ENCODE measurements at regions not wholly inside any gene's neighbourhood (a gene's known extent, or its start where the extent isn't known, plus 50 kb on each side); places are given as distances from the start of the nearest gene placed in this dataset.
A peak's percentile ranks its signal among the peaks of the same experiment; 100 is the strongest.

DNA sequence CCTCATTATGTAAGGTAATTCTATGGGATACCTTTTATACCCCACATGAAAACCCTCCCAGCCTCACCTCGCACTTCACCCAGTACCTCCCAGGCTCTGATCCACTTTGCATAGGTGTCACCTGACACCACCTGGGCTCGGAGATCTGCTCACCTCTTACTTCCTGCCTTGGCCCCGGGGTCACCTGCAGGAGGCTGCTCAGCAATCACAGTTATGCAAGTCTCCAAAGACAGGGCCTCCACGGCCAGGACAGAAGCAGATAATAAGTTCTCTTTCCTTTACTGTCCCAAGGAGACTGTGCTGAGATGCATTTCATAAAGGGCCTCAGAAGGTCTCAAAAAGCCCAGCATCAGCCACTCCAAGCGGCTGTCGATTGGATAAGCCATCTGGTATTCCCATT, 112.4 kb upstream of the PPP2R2D start (continued):
- TF ChIP-seq, protein P1, sequence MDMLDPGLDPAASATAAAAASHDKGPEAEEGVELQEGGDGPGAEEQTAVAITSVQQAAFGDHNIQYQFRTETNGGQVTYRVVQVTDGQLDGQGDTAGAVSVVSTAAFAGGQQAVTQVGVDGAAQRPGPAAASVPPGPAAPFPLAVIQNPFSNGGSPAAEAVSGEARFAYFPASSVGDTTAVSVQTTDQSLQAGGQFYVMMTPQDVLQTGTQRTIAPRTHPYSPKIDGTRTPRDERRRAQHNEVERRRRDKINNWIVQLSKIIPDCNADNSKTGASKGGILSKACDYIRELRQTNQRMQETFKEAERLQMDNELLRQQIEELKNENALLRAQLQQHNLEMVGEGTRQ (IDR thresholded peaks at IDR 0.05) = no peak
- TF ChIP-seq ZSCAN20 (CRISPR knock-in tag; IDR thresholded peaks at IDR 0.05) (no peak), EHF (CRISPR knock-in tag; IDR thresholded peaks at IDR 0.05) (no peak), RFX5 (IDR thresholded peaks at IDR 0.05) (no peak), ZFP36 (IDR thresholded peaks at IDR 0.05; ENCODE audit: borderline replicate concordance, partially characterized antibody) (no peak), RARB (CRISPR knock-in tag; IDR thresholded peaks at IDR 0.05) (no peak), KDM1A (IDR thresholded peaks at IDR 0.05; ENCODE audit: low read depth) (no peak)

DNA sequence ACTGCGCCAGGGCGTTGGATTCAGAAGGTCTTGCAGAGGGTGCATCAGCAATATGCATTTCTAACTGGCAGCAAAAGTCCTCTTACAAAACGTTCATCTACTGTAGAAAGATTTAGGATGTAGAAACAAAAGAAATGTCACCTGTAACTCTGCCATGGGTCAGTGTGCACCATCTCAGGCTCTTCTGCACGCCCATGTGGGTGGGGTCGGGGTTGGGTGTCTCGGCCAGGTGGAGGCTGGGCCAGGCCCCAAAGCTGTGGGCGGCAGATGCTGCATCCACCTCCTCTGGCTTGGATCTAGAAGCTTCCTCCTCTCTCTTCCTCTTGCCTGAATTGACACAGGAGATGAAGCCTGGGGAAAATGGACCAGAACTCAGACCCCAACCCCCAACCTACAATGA, 111.3 kb upstream of the PPP2R2D start:
- CTCF ChIA-PET = no interaction called here
- no peak for FAIRE-seq
- 34% methylated on average over 7 of the region's 7 CpGs for WGBS (ENCODE audit: missing lambda C conversion rate)

DNA sequence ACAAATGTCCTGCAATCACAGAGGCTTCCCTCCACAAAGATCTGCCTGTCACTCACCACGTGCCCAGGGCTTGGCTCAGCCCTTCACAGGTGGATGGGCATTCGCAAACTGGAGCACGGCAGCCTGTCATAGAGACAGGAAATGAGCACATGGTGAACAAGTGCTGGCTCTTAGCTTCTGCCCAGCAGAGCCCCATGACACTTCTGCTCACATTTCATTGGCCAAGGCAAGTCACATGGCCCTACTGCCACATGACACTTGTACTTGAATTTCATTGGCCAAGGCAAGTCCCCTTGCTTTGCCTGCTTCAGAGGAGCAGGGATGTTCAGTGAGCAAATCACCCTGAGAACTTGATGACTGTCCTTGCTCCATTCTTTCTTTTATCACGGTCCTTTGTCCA, 110.8 kb upstream of the PPP2R2D start:
- FAIRE-seq (no peak), DNase-seq (ENCODE audit: low read depth in 1 of 2, low spot score in 1 of 2) (peak; percentile 22 to 78), ATAC-seq (peak in 1 of 2 experiments; percentile 59; a peak in 3 of 6 replicates)
- TF ChIP-seq MYC (IDR thresholded peaks at IDR 0.05; ENCODE audit: borderline replicate concordance, low read length) (no peak), CEBPB (IDR thresholded peaks at IDR 0.05) (no peak), RNF2 (IDR thresholded peaks at IDR 0.05; ENCODE audit: borderline replicate concordance, low read depth) (no peak)
- TF ChIP-seq, protein P2, sequence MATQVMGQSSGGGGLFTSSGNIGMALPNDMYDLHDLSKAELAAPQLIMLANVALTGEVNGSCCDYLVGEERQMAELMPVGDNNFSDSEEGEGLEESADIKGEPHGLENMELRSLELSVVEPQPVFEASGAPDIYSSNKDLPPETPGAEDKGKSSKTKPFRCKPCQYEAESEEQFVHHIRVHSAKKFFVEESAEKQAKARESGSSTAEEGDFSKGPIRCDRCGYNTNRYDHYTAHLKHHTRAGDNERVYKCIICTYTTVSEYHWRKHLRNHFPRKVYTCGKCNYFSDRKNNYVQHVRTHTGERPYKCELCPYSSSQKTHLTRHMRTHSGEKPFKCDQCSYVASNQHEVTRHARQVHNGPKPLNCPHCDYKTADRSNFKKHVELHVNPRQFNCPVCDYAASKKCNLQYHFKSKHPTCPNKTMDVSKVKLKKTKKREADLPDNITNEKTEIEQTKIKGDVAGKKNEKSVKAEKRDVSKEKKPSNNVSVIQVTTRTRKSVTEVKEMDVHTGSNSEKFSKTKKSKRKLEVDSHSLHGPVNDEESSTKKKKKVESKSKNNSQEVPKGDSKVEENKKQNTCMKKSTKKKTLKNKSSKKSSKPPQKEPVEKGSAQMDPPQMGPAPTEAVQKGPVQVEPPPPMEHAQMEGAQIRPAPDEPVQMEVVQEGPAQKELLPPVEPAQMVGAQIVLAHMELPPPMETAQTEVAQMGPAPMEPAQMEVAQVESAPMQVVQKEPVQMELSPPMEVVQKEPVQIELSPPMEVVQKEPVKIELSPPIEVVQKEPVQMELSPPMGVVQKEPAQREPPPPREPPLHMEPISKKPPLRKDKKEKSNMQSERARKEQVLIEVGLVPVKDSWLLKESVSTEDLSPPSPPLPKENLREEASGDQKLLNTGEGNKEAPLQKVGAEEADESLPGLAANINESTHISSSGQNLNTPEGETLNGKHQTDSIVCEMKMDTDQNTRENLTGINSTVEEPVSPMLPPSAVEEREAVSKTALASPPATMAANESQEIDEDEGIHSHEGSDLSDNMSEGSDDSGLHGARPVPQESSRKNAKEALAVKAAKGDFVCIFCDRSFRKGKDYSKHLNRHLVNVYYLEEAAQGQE (IDR thresholded peaks at IDR 0.05) = no peak
- TF ChIP-seq, protein P3, sequence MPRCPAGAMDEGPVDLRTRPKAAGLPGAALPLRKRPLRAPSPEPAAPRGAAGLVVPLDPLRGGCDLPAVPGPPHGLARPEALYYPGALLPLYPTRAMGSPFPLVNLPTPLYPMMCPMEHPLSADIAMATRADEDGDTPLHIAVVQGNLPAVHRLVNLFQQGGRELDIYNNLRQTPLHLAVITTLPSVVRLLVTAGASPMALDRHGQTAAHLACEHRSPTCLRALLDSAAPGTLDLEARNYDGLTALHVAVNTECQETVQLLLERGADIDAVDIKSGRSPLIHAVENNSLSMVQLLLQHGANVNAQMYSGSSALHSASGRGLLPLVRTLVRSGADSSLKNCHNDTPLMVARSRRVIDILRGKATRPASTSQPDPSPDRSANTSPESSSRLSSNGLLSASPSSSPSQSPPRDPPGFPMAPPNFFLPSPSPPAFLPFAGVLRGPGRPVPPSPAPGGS (IDR thresholded peaks at IDR 0.05) = no peak
- TF ChIP-seq, protein P1 (IDR thresholded peaks at IDR 0.05) = peak; percentile 89
- H3K4me2 ChIP-seq = no peak overlapping the region
- H3K4me1 ChIP-seq = no peaks in the 10 kb centered on the region
- CTCF ChIA-PET = no interaction called here
- POLR2A ChIA-PET = no interaction called here
- no peaks in the 10 kb centered on the region for H3K9me3 ChIP-seq
- 29% methylated on average over 4 of the region's 4 CpGs for WGBS (ENCODE audit: missing lambda C conversion rate)
- H3K4me3 ChIP-seq = no peak overlapping the region
- no peak overlapping the region for H3K27ac ChIP-seq

More for the DNA sequence above, 111.3 kb upstream of the PPP2R2D start:
- H3K4me1 ChIP-seq = no peaks in the 10 kb centered on the region
- H3K4me3 ChIP-seq = no peak overlapping the region
- no peaks in the 10 kb centered on the region for H3K9me3 ChIP-seq
- no peak overlapping the region for H3K4me2 ChIP-seq
- DNase-seq (ENCODE audit: low read depth in 1 of 2, low spot score in 1 of 2) = no peak
- POLR2A ChIA-PET = no interaction called here
- no peak overlapping the region for H3K27ac ChIP-seq
- ATAC-seq = no peak
- TF ChIP-seq ZFP36 (IDR thresholded peaks at IDR 0.05; ENCODE audit: borderline replicate concordance, partially characterized antibody) (no peak), MAFK (IDR thresholded peaks at IDR 0.05; ENCODE audit: partially characterized antibody) (no peak), ZC3H11A (IDR thresholded peaks at IDR 0.05) (no peak), HOXB5 (CRISPR knock-in tag; IDR thresholded peaks at IDR 0.05) (no peak), KDM1A (IDR thresholded peaks at IDR 0.05; ENCODE audit: low read depth) (no peak), FOXS1 (CRISPR knock-in tag; IDR thresholded peaks at IDR 0.05) (no peak), HDAC2 (IDR thresholded peaks at IDR 0.05) (no peak), HOXB13 (CRISPR knock-in tag; IDR thresholded peaks at IDR 0.05; ENCODE audit: low read depth) (no peak), ZSCAN20 (CRISPR knock-in tag; IDR thresholded peaks at IDR 0.05) (no peak), SMC3 (IDR thresholded peaks at IDR 0.05) (no peak)
- TF ChIP-seq, protein P4, sequence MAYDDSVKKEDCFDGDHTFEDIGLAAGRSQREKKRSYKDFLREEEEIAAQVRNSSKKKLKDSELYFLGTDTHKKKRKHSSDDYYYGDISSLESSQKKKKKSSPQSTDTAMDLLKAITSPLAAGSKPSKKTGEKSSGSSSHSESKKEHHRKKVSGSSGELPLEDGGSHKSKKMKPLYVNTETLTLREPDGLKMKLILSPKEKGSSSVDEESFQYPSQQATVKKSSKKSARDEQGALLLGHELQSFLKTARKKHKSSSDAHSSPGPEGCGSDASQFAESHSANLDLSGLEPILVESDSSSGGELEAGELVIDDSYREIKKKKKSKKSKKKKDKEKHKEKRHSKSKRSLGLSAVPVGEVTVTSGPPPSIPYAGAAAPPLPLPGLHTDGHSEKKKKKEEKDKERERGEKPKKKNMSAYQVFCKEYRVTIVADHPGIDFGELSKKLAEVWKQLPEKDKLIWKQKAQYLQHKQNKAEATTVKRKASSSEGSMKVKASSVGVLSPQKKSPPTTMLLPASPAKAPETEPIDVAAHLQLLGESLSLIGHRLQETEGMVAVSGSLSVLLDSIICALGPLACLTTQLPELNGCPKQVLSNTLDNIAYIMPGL (CRISPR knock-in tag; IDR thresholded peaks at IDR 0.05; ENCODE audit: borderline replicate concordance) = no peak
